ENCODE measurements at regions not wholly inside any gene's neighbourhood (a gene's known extent, or its start where the extent isn't known, plus 50 kb on each side); places are given as distances from the start of the nearest gene placed in this dataset.

DNA sequence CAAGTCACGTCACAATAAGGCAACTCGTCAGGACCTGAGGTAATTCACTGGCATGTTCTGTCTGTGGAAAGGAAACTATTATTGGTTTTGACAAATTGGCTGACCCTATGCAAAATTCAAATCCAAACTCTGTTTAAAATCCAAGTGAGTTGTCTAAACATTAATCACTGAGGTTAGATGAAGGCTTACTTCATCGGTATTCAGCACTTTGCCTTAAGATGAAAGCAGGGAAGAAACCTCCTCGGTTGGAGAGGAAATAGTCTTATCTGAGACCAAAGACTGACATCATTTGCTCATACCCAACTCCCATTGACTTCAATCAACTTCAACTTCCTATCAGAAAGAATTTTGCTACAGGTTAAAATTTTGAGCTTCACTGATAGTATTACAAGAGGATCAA lies 355.1 kb upstream of the MBL2 start:
- TF ChIP-seq, protein P1, sequence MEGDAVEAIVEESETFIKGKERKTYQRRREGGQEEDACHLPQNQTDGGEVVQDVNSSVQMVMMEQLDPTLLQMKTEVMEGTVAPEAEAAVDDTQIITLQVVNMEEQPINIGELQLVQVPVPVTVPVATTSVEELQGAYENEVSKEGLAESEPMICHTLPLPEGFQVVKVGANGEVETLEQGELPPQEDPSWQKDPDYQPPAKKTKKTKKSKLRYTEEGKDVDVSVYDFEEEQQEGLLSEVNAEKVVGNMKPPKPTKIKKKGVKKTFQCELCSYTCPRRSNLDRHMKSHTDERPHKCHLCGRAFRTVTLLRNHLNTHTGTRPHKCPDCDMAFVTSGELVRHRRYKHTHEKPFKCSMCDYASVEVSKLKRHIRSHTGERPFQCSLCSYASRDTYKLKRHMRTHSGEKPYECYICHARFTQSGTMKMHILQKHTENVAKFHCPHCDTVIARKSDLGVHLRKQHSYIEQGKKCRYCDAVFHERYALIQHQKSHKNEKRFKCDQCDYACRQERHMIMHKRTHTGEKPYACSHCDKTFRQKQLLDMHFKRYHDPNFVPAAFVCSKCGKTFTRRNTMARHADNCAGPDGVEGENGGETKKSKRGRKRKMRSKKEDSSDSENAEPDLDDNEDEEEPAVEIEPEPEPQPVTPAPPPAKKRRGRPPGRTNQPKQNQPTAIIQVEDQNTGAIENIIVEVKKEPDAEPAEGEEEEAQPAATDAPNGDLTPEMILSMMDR (IDR thresholded peaks at IDR 0.05), result no peak
- no peak for TF ChIP-seq EZH2 (IDR thresholded peaks at IDR 0.05; ENCODE audit: borderline replicate concordance, insufficient read depth, low read depth, low read length, poor library complexity, severe bottlenecking)

Measured in B cell (primary cell).